ENCODE measurements at regions not wholly inside any gene's neighbourhood (a gene's known extent, or its start where the extent isn't known, plus 50 kb on each side); places are given as distances from the start of the nearest gene placed in this dataset.

DNA sequence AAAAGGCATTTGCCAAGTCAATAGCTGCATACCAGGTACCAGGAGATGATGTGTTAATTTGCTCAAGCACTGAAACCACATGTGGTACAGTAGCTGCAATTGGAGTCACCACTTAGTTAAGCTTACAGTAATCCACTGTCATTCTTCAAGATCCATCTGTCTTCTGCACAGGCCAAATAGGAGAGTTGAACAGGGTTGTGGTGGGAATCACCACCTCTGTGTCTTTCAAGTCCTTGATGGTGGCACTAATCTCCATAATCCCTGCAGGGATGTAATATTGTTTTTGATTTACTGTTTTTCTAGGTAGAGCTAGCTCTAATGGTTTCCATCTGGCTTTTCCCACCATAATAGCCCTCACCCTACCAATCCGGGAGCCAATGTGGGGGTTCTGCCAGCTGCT lies 91.9 kb downstream of the FCRL5 start:
- TF ChIP-seq CTCF (conservative IDR thresholded peaks at IDR 0.05 in 1 of 2, IDR thresholded peaks at IDR 0.05 in 1 of 2; ENCODE audit: low read depth in 1 of 2, low read length in 2 of 2) (no peak), EZH2 (IDR thresholded peaks at IDR 0.05; ENCODE audit: low read length, missing control alignments) (no peak)

Data from fibroblast of lung (primary cell).